Prostate gland (tissue), 2 donors: ENCODE measurements at regions not wholly inside any gene's neighbourhood (a gene's known extent, or its start where the extent isn't known, plus 50 kb on each side); places are given as distances from the start of the nearest gene placed in this dataset.

Experiments used
- DNase-seq: peaks from one replicate; pipeline ENCODE4 v3.0.0-alpha.2; 2019; ENCODE audit warnings: low spot score
- H3K27ac ChIP-seq, 2 donors: fragments of 200-600 bp; sonication (generic); 2 replicates each; pipeline ENCODE4 v1.5.1; 2017 to 2019
- H3K27me3 ChIP-seq: fragments of 200-600 bp; sonication (generic); replicated peaks from 2 replicates; pipeline ENCODE4 v1.5.1; 2019; ENCODE audit not compliant: insufficient read depth
- H3K36me3 ChIP-seq, 2 donors: fragments of 200-600 bp; sonication (generic); 1 replicate in 1 of 2; 2 replicates in 1 of 2; pipeline versions ENCODE4 v1.5.1 to v1.8.1; 2017 to 2019
- H3K4me1 ChIP-seq: fragments of 200-600 bp; sonication (generic); replicated peaks from 2 replicates; pipeline ENCODE4 v1.5.1; 2019
- H3K4me3 ChIP-seq, 2 donors: fragments of 200-600 bp; sonication (generic); 2 replicates each; pipeline ENCODE4 v1.5.1; 2017 to 2019
- H3K9me3 ChIP-seq: fragments of 200-600 bp; sonication (generic); 2 replicates; pipeline ENCODE4 v1.5.1; 2017
- POLR2A ChIP-seq: fragments of 450-650 bp; IDR thresholded peaks from one replicate; pipeline ENCODE4 v1.6.1; 2016; ENCODE audit warnings: antibody characterized with exemption, mild to moderate bottlenecking
- POLR2AphosphoS5 ChIP-seq: sonication (generic); formaldehyde crosslinking; IDR thresholded peaks from one replicate; pipeline ENCODE4 v1.6.1; 2017; ENCODE audit warnings: antibody characterized with exemption
- WGBS: methylation state at CpG from one replicate; pipeline ENCODE4 v1.1.5; 2018; 5-methylcytosine and 5-hydroxymethylcytosine counted together
- intact Hi-C: fragments of 100-400 bp; cut with DNase I; formaldehyde crosslinking; loops from one replicate; pipeline ENCODE4 v1.14.2; 2022
- TF ChIP-seq, protein P1 (sequence below), 4 experiments: fragments of 200-600 bp in 2 of 4; fragments of 450-650 bp in 2 of 4; sonication (generic) in 2 of 4; IDR thresholded peaks; 1 replicate in 3 of 4; 2 replicates in 1 of 4; pipeline ENCODE4 v1.5.1; 2016 to 2019; ENCODE audit warnings: antibody characterized with exemption in 4 of 4, mild to moderate bottlenecking in 2 of 4, moderate library complexity in 2 of 4

DNA sequence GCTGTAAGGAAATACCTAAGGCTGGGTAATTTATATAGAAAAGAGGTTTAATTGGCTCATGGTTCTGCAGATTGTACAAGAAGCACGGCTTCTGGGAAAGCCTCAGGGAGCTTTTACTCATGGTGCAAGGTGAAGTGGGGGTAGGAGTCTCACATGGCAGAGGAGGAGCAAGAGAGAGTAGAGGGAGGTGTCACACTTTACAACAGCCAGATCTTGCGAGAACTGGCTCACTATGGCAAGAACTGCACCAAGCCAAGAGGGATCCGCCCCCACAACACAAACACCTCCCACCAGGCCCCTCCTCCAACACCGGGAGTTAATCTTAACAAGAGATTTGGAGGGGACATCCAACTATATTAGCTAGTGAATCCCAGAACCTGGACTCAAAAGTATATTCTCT is 135.4 kb upstream of the SOD1 start:
- no peak overlapping the region for H3K27ac ChIP-seq
- intact Hi-C loops: no loop called here
- no peak overlapping the region for H3K4me3 ChIP-seq
- no peaks in the 10 kb centered on the region for H3K9me3 ChIP-seq
- WGBS: 63% methylated on average over 4 of the region's 4 CpGs
- no peaks in the 10 kb centered on the region for H3K4me1 ChIP-seq
- no peaks in the 10 kb centered on the region for H3K27me3 ChIP-seq
- no peak for DNase-seq
- H3K36me3 ChIP-seq: no peaks in the 10 kb centered on the region
- TF ChIP-seq, protein P1, sequence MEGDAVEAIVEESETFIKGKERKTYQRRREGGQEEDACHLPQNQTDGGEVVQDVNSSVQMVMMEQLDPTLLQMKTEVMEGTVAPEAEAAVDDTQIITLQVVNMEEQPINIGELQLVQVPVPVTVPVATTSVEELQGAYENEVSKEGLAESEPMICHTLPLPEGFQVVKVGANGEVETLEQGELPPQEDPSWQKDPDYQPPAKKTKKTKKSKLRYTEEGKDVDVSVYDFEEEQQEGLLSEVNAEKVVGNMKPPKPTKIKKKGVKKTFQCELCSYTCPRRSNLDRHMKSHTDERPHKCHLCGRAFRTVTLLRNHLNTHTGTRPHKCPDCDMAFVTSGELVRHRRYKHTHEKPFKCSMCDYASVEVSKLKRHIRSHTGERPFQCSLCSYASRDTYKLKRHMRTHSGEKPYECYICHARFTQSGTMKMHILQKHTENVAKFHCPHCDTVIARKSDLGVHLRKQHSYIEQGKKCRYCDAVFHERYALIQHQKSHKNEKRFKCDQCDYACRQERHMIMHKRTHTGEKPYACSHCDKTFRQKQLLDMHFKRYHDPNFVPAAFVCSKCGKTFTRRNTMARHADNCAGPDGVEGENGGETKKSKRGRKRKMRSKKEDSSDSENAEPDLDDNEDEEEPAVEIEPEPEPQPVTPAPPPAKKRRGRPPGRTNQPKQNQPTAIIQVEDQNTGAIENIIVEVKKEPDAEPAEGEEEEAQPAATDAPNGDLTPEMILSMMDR (IDR thresholded peaks at IDR 0.05): no peak
- TF ChIP-seq POLR2A (no peak), POLR2AphosphoS5 (no peak)

DNA sequence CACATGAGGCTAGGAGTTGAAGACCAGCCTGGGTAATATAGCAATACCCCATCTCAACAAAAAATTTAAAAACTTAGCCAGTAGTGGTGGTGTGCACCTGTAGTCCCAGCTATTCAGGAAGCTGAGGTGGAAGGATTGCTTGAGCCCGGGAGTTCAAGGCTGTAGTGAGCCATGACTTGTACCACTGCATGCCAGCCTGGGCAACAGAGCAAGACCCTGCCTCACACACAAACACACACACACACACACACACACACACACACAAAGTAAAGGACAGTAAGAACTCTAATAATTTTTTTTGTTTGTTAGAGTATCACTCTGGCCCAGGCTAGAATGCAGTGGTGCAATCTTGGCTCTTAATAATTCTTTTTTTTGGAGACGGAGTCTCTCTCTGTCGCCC is 138.0 kb upstream of the SOD1 start:
- Histone ChIP-seq H3K27me3 (no peaks in the 10 kb centered on the region), H3K9me3 (no peaks in the 10 kb centered on the region), H3K36me3 (no peaks in the 10 kb centered on the region), H3K4me3 (no peak overlapping the region), H3K27ac (no peak overlapping the region), H3K4me1 (no peaks in the 10 kb centered on the region)
- no peak for TF ChIP-seq POLR2AphosphoS5
- TF ChIP-seq, protein P1 (IDR thresholded peaks at IDR 0.05): no peak
- no peak for TF ChIP-seq POLR2A
- intact Hi-C loops: no loop called here
- DNase-seq: no peak
- WGBS: 90% methylated on average over 3 of the region's 3 CpGs

DNA sequence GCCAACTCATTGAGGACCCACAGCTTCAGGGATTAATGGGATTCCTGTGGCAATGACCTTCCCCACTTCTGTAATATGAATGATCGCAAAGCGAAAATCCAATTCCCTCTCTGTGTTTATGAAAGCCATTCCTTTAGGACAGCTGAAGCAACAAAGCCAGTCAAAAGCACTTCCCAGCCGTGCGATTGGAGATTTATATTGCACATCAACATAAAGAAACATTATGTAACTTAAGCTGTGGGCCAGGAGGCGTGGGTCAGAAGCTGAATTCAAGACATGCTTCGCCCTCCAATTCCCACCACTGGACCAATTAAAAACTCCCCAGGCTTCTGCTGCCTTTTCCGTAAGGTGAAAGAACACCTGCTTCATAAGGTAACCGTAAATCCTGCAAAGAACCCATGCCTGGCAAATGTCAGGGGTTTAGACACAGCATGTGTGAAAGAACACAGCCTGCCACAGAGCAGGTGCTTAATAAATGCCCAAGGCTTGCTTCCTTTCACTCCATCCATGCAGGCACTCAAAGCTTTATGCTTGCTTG is 138.9 kb upstream of the SOD1 start:
- Histone ChIP-seq H3K27ac (no peak overlapping the region), H3K27me3 (no peaks in the 10 kb centered on the region), H3K36me3 (no peaks in the 10 kb centered on the region), H3K4me3 (no peak overlapping the region), H3K4me1 (no peaks in the 10 kb centered on the region), H3K9me3 (no peaks in the 10 kb centered on the region)
- intact Hi-C loops: no loop called here
- no peak for DNase-seq
- TF ChIP-seq POLR2A (no peak), POLR2AphosphoS5 (no peak)
- TF ChIP-seq, protein P1 (IDR thresholded peaks at IDR 0.05): no peak
- WGBS: 71% methylated on average over 8 of the region's 8 CpGs

DNA sequence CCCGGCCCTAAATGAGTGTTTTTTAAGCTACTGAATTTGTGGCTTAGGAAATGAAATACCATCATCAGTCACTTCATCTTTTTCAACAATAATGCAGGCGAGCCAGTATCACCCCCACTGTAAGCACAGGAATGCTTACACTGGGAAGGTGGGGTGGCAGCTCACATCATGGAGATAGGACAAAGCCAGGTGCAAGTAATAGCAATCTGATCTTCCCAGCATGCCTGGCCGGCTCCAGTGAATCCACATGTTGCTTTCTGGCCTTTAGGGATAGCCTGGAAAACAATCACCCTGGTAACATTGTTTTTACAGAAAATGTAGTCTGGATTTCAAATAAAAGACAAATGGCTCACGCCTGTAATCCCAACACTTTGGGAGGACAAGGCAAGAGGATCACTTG is 140.9 kb upstream of the SOD1 start:
- WGBS: 96% methylated on average over 4 of the region's 4 CpGs
- H3K9me3 ChIP-seq: no peaks in the 10 kb centered on the region
- no peak overlapping the region for H3K27ac ChIP-seq
- intact Hi-C loops: no loop called here
- no peak for DNase-seq
- no peak overlapping the region for H3K4me3 ChIP-seq
- TF ChIP-seq POLR2AphosphoS5: no peak
- TF ChIP-seq, protein P1 (IDR thresholded peaks at IDR 0.05): no peak
- no peak for TF ChIP-seq POLR2A
- H3K4me1 ChIP-seq: no peaks in the 10 kb centered on the region
- H3K27me3 ChIP-seq: no peaks in the 10 kb centered on the region
- no peaks in the 10 kb centered on the region for H3K36me3 ChIP-seq

DNA sequence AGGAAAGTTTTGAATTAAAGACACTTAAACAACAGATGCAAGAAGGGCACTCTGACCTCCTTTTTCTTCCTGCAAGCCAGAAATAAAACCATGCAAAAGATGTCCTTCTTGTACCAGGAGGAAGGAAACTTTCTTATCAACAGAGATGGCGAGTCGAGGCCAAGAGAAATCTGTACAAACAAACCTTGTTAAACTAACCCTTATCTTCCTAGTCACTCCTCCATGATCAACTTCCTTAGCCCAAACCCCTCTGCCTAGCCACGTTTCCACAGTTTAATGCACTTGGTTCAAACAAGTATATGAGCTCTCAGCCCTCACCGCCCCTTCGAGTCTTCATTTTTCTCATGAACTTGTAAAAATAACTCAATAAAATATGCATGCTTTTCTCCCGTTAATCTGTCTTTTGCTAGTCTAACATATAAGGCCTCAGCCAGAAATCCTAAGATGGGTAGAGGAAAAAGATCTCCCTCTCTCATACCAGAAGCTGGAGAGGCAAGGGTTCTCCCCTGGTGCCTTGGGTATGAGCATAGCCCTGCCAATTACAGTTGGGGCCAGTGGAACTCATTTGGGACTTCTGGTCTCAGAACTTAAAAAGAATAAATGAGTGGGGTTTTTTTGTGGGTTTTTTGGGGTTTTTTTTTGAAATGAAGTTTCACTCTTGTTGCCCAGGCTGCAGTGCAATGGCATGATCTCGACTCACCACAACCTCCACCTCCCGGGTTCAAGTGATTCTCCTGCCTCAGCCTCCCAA is 141.7 kb upstream of the SOD1 start:
- Histone ChIP-seq H3K9me3 (no peaks in the 10 kb centered on the region), H3K27ac (no peak overlapping the region), H3K4me1 (no peaks in the 10 kb centered on the region), H3K4me3 (no peak overlapping the region), H3K27me3 (no peaks in the 10 kb centered on the region), H3K36me3 (no peaks in the 10 kb centered on the region)
- 66% methylated on average over 8 of the region's 8 CpGs for whole genome bisulfite sequencing
- TF ChIP-seq POLR2A: no peak
- TF ChIP-seq, protein P1 (IDR thresholded peaks at IDR 0.05): no peak
- TF ChIP-seq POLR2AphosphoS5: no peak
- no peak for DNase-seq
- intact Hi-C loops: no loop called here
